CD4-positive, alpha-beta T cell treated with Interleukin-15 for 4 hours (primary cell): ENCODE measurements at regions not wholly inside any gene's neighbourhood (a gene's known extent, or its start where the extent isn't known, plus 50 kb on each side); places are given as distances from the start of the nearest gene placed in this dataset.
"Not testable (repeated sequence)": the region's sequence is repeated elsewhere in the genome, so short reads cannot be mapped to it uniquely, and the experiment has no call there.

Experiments used
- DNase-seq: peaks from one replicate; pipeline ENCODE4 v3.0.0-alpha.2; 2020; ENCODE audit warnings: low spot score

GRCh38 chrX:84611843-84612636 is 109.8 kb upstream of the HDX start:
- no peak for DNase-seq

- DNase-seq: no peak
Observed at GRCh38 chrX:84634201-84634782, 132.0 kb upstream of the HDX start.

GRCh38 chrX:84666086-84666485 is 163.8 kb upstream of the HDX start:
- no peak for DNase-seq

- DNase-seq: no peak
Observed at GRCh38 chrX:84690228-84690627, 188.0 kb upstream of the HDX start.

GRCh38 chrX:84709987-84710386 is 207.7 kb upstream of the HDX start:
- DNase-seq: no peak

- DNase-seq: no peak
Observed at GRCh38 chrX:84710611-84711010, 208.4 kb upstream of the HDX start.

- no peak for DNase-seq
Observed at GRCh38 chrX:84712621-84713020, 210.4 kb upstream of the HDX start.

GRCh38 chrX:84715315-84715714 is 213.1 kb upstream of the HDX start:
- no peak for DNase-seq

GRCh38 chrX:84717343-84717742 is 215.1 kb upstream of the HDX start:
- DNase-seq: no peak

- DNase-seq: no peak
Observed at GRCh38 chrX:84721416-84721815, 219.2 kb upstream of the HDX start.

GRCh38 chrX:84724576-84724975 is 222.3 kb upstream of the HDX start:
- no peak for DNase-seq

- no peak for DNase-seq
Observed at GRCh38 chrX:84729408-84729807, 227.2 kb upstream of the HDX start.

- peak; percentile 2 for DNase-seq
Observed at GRCh38 chrX:84729809-84730208, 227.6 kb upstream of the HDX start.

GRCh38 chrX:84735025-84735424 is 232.8 kb upstream of the HDX start:
- no peak for DNase-seq

GRCh38 chrX:84737471-84737871 is 235.2 kb upstream of the HDX start:
- DNase-seq: no peak

GRCh38 chrX:84747516-84747915 is 245.3 kb upstream of the HDX start:
- no peak for DNase-seq

GRCh38 chrX:84748965-84749656 is 246.9 kb upstream of the HDX start:
- DNase-seq: no peak

GRCh38 chrX:84760560-84760959 is 243.1 kb upstream of the APOOL start:
- no peak for DNase-seq

- no peak for DNase-seq
Observed at GRCh38 chrX:84796321-84796720, 207.4 kb upstream of the APOOL start.

GRCh38 chrX:84830836-84831235 is 172.8 kb upstream of the APOOL start:
- no peak for DNase-seq

GRCh38 chrX:84846541-84846940 is 157.1 kb upstream of the APOOL start:
- not testable (repeated sequence) for DNase-seq

GRCh38 chrX:84851183-84851582 is 152.5 kb upstream of the APOOL start:
- DNase-seq: not testable (repeated sequence)

GRCh38 chrX:84856791-84857190 is 146.9 kb upstream of the APOOL start:
- DNase-seq: not testable (repeated sequence)
